Osteoblast (primary cell): ENCODE measurements at regions not wholly inside any gene's neighbourhood (a gene's known extent, or its start where the extent isn't known, plus 50 kb on each side); places are given as distances from the start of the nearest gene placed in this dataset.

ENCODE experiments used
- DNase-seq: peaks from one replicate; pipeline ENCODE4 v3.0.0; 2011; ENCODE audit warnings: low spot score, mixed read lengths; ENCODE audit not compliant: insufficient read length; ENCODE audit errors: missing footprints
- H2AFZ ChIP-seq: 2 replicates; pipeline ENCODE4 v1.6.0; 2011; ENCODE audit warnings: mild to moderate bottlenecking, low read length
- H3K27ac ChIP-seq: 2 replicates; pipeline ENCODE4 v1.5.1; 2011; ENCODE audit warnings: mild to moderate bottlenecking, low read depth, low read length, moderate library complexity
- H3K27me3 ChIP-seq: 2 replicates; pipeline ENCODE4 v1.6.0; 2012; ENCODE audit warnings: mild to moderate bottlenecking, control low read depth, inconsistent platforms, low read length, moderate library complexity; ENCODE audit not compliant: insufficient read depth
- H3K36me3 ChIP-seq: 2 replicates; pipeline ENCODE4 v1.5.1; 2011; ENCODE audit warnings: mild to moderate bottlenecking, low read length, control low read depth, moderate library complexity; ENCODE audit not compliant: insufficient read depth
- H3K4me1 ChIP-seq: 2 replicates; pipeline ENCODE4 v1.5.1; 2011; ENCODE audit warnings: mild to moderate bottlenecking, low read length, control low read depth, moderate library complexity; ENCODE audit not compliant: insufficient read depth
- H3K4me2 ChIP-seq: 2 replicates; pipeline ENCODE4 v1.6.0; 2011; ENCODE audit warnings: mild to moderate bottlenecking, low read length; ENCODE audit not compliant: insufficient read depth
- H3K4me3 ChIP-seq: fragments of 200-600 bp; sonication (generic); 3 replicates; pipeline ENCODE4 v1.5.1; 2012; ENCODE audit warnings: mild to moderate bottlenecking, low read length, inconsistent platforms; ENCODE audit not compliant: insufficient read depth
- H3K79me2 ChIP-seq: 2 replicates; pipeline ENCODE4 v1.6.0; 2012; ENCODE audit warnings: mild to moderate bottlenecking, low read length, control low read depth, inconsistent platforms; ENCODE audit not compliant: insufficient read depth
- H3K9me3 ChIP-seq: 2 replicates; pipeline ENCODE4 v1.5.1; 2011; ENCODE audit warnings: low read depth, low read length, control low read depth
- H4K20me1 ChIP-seq: 2 replicates; pipeline ENCODE4 v1.6.0; 2012; ENCODE audit warnings: mild to moderate bottlenecking, low read length, control low read depth; ENCODE audit not compliant: insufficient read depth
- TF ChIP-seq, protein P1 (sequence below): IDR thresholded peaks from 2 replicates; pipeline ENCODE4 v1.5.1; 2011; ENCODE audit warnings: mild to moderate bottlenecking, low read depth, low read length, moderate library complexity; ENCODE audit errors: extremely low read depth

DNA sequence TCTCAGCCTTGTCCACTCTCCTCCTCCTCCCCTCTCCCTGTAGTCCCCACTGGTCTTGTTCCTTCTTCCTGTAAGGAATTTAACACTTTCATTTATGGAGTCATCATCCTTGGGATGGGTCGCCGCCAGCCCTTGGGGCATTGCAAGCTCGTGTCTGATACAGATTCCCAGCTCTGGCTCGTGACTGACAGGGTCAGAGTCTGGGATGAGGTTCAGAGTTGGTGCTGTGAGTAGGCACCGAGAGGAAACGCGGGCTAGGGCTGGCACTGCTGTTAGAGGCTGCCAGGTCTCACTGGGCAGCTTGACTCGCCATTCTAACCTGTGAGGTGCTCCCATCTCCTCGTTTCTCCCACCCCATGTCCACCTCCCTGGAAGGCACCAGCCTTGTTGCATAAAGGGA is 407.0 kb downstream of the SOX9 start:
- no peaks in the 10 kb centered on the region for H3K9me3 ChIP-seq
- no peak for DNase-seq
- TF ChIP-seq, protein P1, sequence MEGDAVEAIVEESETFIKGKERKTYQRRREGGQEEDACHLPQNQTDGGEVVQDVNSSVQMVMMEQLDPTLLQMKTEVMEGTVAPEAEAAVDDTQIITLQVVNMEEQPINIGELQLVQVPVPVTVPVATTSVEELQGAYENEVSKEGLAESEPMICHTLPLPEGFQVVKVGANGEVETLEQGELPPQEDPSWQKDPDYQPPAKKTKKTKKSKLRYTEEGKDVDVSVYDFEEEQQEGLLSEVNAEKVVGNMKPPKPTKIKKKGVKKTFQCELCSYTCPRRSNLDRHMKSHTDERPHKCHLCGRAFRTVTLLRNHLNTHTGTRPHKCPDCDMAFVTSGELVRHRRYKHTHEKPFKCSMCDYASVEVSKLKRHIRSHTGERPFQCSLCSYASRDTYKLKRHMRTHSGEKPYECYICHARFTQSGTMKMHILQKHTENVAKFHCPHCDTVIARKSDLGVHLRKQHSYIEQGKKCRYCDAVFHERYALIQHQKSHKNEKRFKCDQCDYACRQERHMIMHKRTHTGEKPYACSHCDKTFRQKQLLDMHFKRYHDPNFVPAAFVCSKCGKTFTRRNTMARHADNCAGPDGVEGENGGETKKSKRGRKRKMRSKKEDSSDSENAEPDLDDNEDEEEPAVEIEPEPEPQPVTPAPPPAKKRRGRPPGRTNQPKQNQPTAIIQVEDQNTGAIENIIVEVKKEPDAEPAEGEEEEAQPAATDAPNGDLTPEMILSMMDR = no peak
- H3K27ac ChIP-seq = no peak overlapping the region
- H3K36me3 ChIP-seq = no peaks in the 10 kb centered on the region
- H3K4me3 ChIP-seq = no peak overlapping the region
- H3K79me2 ChIP-seq = peaks cover 29% of the 10 kb centered on the region
- H3K27me3 ChIP-seq = no peaks in the 10 kb centered on the region
- H2AFZ ChIP-seq = no peak overlapping the region
- no peaks in the 10 kb centered on the region for H3K4me1 ChIP-seq
- H3K4me2 ChIP-seq = no peak overlapping the region
- H4K20me1 ChIP-seq = peaks cover 7% of the 10 kb centered on the region

DNA sequence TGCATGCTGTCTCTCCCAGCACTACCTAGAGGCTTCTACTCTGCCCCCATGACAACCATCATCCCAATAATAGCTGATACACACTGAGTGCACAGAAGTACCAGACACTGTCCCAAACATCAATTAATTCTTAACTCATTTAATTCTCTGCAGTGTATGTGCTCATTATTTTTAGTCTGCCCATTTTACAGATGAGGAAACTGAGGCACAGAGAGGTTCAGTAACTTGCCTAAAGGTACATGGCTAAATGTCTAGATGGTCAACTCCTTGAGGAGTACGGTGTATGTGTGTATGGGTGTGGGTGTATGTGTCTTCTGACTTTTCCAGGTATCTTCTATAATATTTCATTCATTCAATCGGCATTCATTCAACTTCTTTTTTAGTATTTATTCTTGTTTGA is 407.9 kb downstream of the SOX9 start:
- H3K4me3 ChIP-seq = no peak overlapping the region
- H3K9me3 ChIP-seq = no peaks in the 10 kb centered on the region
- no peak overlapping the region for H3K4me2 ChIP-seq
- H2AFZ ChIP-seq = no peak overlapping the region
- TF ChIP-seq, protein P1 = no peak
- no peak overlapping the region for H3K27ac ChIP-seq
- no peaks in the 10 kb centered on the region for H3K27me3 ChIP-seq
- no peaks in the 10 kb centered on the region for H3K4me1 ChIP-seq
- H4K20me1 ChIP-seq = peaks cover 7% of the 10 kb centered on the region
- H3K79me2 ChIP-seq = peaks cover 32% of the 10 kb centered on the region
- no peak for DNase-seq
- H3K36me3 ChIP-seq = no peaks in the 10 kb centered on the region

DNA sequence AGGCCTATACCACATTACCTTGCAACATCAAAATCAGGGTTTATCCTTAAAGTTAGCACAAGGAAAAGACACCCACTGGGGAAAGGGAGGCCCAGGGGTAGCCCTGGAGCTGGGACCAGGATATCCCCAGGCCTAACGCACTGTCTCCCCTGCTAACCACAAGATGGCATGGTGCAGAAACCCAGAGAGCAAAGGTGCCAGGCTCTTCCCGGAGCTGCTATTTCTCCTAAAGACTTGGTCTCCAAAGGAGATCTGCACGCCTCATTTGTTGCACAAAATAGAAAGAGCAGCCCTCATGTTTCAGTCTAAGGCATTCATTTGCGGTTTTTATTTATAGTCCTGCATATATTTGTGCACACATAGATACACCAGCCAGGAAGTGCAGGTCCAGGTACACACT is 408.6 kb downstream of the SOX9 start:
- Histone ChIP-seq H3K27me3 (no peaks in the 10 kb centered on the region), H3K4me3 (no peak overlapping the region), H3K4me2 (no peak overlapping the region), H3K27ac (no peak overlapping the region), H4K20me1 (peaks cover 7% of the 10 kb centered on the region), H3K36me3 (no peaks in the 10 kb centered on the region), H3K4me1 (no peaks in the 10 kb centered on the region), H3K79me2 (peaks cover 35% of the 10 kb centered on the region), H3K9me3 (no peaks in the 10 kb centered on the region), H2AFZ (no peak overlapping the region)
- TF ChIP-seq, protein P1 = no peak
- DNase-seq = no peak

DNA sequence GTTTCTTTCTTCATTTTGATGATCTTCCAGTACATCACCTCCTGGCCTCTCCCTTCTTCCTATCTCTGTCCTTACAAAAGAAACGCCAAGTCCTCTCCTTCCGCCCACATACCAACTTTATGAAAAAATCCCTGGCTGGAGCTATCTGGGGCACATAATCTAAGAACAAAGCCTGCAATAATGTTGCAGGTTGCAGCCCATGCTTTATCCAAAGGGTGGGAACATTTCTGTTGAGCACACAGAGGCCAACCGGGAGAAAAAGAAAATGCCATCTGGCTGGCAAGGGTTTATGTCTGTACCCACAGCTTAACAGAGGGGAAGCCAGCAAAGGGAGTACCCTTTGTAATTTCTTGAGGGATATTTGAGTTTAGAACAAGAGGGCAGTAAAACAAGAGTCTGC is 409.6 kb downstream of the SOX9 start:
- H3K36me3 ChIP-seq = no peaks in the 10 kb centered on the region
- DNase-seq = no peak
- peaks cover 35% of the 10 kb centered on the region for H3K79me2 ChIP-seq
- TF ChIP-seq, protein P1 = no peak
- no peak overlapping the region for H3K27ac ChIP-seq
- peaks cover 7% of the 10 kb centered on the region for H4K20me1 ChIP-seq
- H3K4me2 ChIP-seq = no peak overlapping the region
- H3K4me1 ChIP-seq = no peaks in the 10 kb centered on the region
- H3K9me3 ChIP-seq = no peaks in the 10 kb centered on the region
- no peak overlapping the region for H3K4me3 ChIP-seq
- no peak overlapping the region for H2AFZ ChIP-seq
- no peaks in the 10 kb centered on the region for H3K27me3 ChIP-seq
